Kidney glomerular epithelial cell (primary cell): ENCODE measurements at regions not wholly inside any gene's neighbourhood (a gene's known extent, or its start where the extent isn't known, plus 50 kb on each side); places are given as distances from the start of the nearest gene placed in this dataset.
"Not testable (repeated sequence)": the region's sequence is repeated elsewhere in the genome, so short reads cannot be mapped to it uniquely, and the experiment has no call there.

ENCODE experiments used
- DNase-seq: peaks from one replicate; lab custom pipeline; 2025; lab: John Stamatoyannopoulos, UW

GRCh38 chr2:113386780-113387433 lies 50.6 kb upstream of the ZNG1B start:
- DNase-seq = not testable (repeated sequence)

GRCh38 chr2:113379621-113380020 lies 57.9 kb upstream of the ZNG1B start:
- DNase-seq = not testable (repeated sequence)

GRCh38 chr2:113376913-113377445 lies 60.5 kb upstream of the ZNG1B start:
- DNase-seq = no peak

- DNase-seq = no peak
Observed at GRCh38 chr2:113376253-113376912, 61.1 kb upstream of the ZNG1B start.

- not testable (repeated sequence) for DNase-seq
Observed at GRCh38 chr2:113374857-113375256, 62.6 kb upstream of the ZNG1B start.

GRCh38 chr2:113372258-113372834 lies 65.1 kb upstream of the ZNG1B start:
- DNase-seq = not testable (repeated sequence)

GRCh38 chr2:113370478-113371091 lies 66.9 kb upstream of the ZNG1B start:
- DNase-seq = no peak

- no peak for DNase-seq
Observed at GRCh38 chr2:113370030-113370429, 67.5 kb upstream of the ZNG1B start.

GRCh38 chr2:113368581-113368980 lies 68.9 kb upstream of the ZNG1B start:
- not testable (repeated sequence) for DNase-seq

- peak; percentile 46 for DNase-seq
Observed at GRCh38 chr2:113366821-113367220, 70.7 kb upstream of the ZNG1B start.

GRCh38 chr2:113365791-113366190 lies 71.7 kb upstream of the ZNG1B start:
- not testable (repeated sequence) for DNase-seq

GRCh38 chr2:113365290-113365689 lies 72.2 kb upstream of the ZNG1B start:
- DNase-seq = not testable (repeated sequence)

- DNase-seq = no peak
Observed at GRCh38 chr2:113361051-113361450, 76.4 kb upstream of the ZNG1B start.

GRCh38 chr2:113357071-113357470 lies 78.3 kb upstream of the PAX8 start:
- no peak for DNase-seq

GRCh38 chr2:113356284-113356683 lies 77.6 kb upstream of the PAX8 start:
- not testable (repeated sequence) for DNase-seq

GRCh38 chr2:113355339-113356015 lies 76.8 kb upstream of the PAX8 start:
- not testable (repeated sequence) for DNase-seq

- DNase-seq = no peak
Observed at GRCh38 chr2:113351375-113352355, 72.9 kb upstream of the PAX8 start.

- DNase-seq = not testable (repeated sequence)
Observed at GRCh38 chr2:113343800-113344199, 65.1 kb upstream of the PAX8 start.

GRCh38 chr2:113342650-113343049 lies 63.9 kb upstream of the PAX8 start:
- no peak for DNase-seq

- not testable (repeated sequence) for DNase-seq
Observed at GRCh38 chr2:113341870-113342253, 63.1 kb upstream of the PAX8 start.
